ENCODE measurements at regions not wholly inside any gene's neighbourhood (a gene's known extent, or its start where the extent isn't known, plus 50 kb on each side); places are given as distances from the start of the nearest gene placed in this dataset.

- H3K4me1 ChIP-seq (ENCODE audit: control insufficient read depth in 1 of 2, insufficient read depth in 2 of 2, low read length in 2 of 2): peaks cover 30 to 36% of the 10 kb centered on the region in 2 donors
- Mint-ChIP-seq H3K9me3 (no peaks in the 10 kb centered on the region), H3K27me3 (ENCODE audit: low read depth in 3 of 3) (no peaks in the 10 kb centered on the region), H3K27ac (peak overlapping the region in 2 of 7 donors; percentile 0 to 44), H3K4me1 (peaks cover 35% of the 10 kb centered on the region), H3K4me3 (no peak overlapping the region), H3K36me3 (peaks cover 3 to 10% of the 10 kb centered on the region in 2 donors)
- intact Hi-C loops (cut with micrococcal nuclease): loop anchor here in 1 of 2 donors (5.0 kb wide), 1 partner anchor 34 kb away; no protein-coding TSS in a partner anchor
- peaks cover 0 to 5% of the 10 kb centered on the region in 2 donors for H3K36me3 ChIP-seq (replicated peaks in 1 of 2; ENCODE audit: control insufficient read depth in 1 of 2, insufficient read depth in 2 of 2, low read length in 2 of 2)
- DNase-seq: no peak
- TF ChIP-seq CTCF (IDR thresholded peaks at IDR 0.05): no peak
- no peak overlapping the region for H3K27ac ChIP-seq (ENCODE audit: low read depth in 1 of 2, low read length in 2 of 2)
- H3K9ac ChIP-seq (ENCODE audit: insufficient read depth, low read length, poor library complexity, severe bottlenecking): no peak overlapping the region
- H3K9me3 ChIP-seq (replicated peaks in 1 of 2; ENCODE audit: control insufficient read depth in 1 of 2, insufficient read depth in 1 of 2, low read length in 2 of 2): no peaks in the 10 kb centered on the region
- no peaks in the 10 kb centered on the region for H4K20me1 ChIP-seq (ENCODE audit: insufficient read depth, low read length)
- H2AFZ ChIP-seq (ENCODE audit: insufficient read depth, low read depth, low read length, poor library complexity, severe bottlenecking): no peak overlapping the region
- no peak overlapping the region for H3K4me2 ChIP-seq (replicated peaks; ENCODE audit: extremely low read depth, low read length, poor library complexity, severe bottlenecking)
- WGBS (ENCODE audit: insufficient coverage): 83% methylated on average over 5 of the region's 5 CpGs
- no peak overlapping the region for H3K4me3 ChIP-seq (replicated peaks in 1 of 3; ENCODE audit: low read depth in 2 of 3, low read length in 3 of 3)
- no peaks in the 10 kb centered on the region for H3K27me3 ChIP-seq (ENCODE audit: control insufficient read depth in 2 of 2, insufficient read depth in 2 of 2, low read length in 2 of 2)
- peaks cover 65% of the 10 kb centered on the region for H3K79me2 ChIP-seq (ENCODE audit: insufficient read depth, low read length)
These were observed 56.8 kb upstream of the SVIL start for GRCh38 chr10:29691564-29692072.

GRCh38 chr10:29689001-29689400, 54.2 kb upstream of the SVIL start:
- peaks cover 50% of the 10 kb centered on the region for H3K4me1 Mint-ChIP-seq

More at GRCh38 chr10:29689001-29689400, 54.2 kb upstream of the SVIL start:
- Histone ChIP-seq H2AFZ (ENCODE audit: insufficient read depth, low read depth, low read length, poor library complexity, severe bottlenecking) (no peak overlapping the region), H3K4me1 (ENCODE audit: control insufficient read depth in 1 of 2, insufficient read depth in 2 of 2, low read length in 2 of 2) (peaks cover 36 to 49% of the 10 kb centered on the region in 2 donors), H3K9ac (ENCODE audit: insufficient read depth, low read length, poor library complexity, severe bottlenecking) (peak overlapping the region; percentile 65), H3K4me2 (replicated peaks; ENCODE audit: extremely low read depth, low read length, poor library complexity, severe bottlenecking) (peak overlapping the region; percentile 66), H3K79me2 (ENCODE audit: insufficient read depth, low read length) (peaks cover 79% of the 10 kb centered on the region), H3K9me3 (replicated peaks in 1 of 2; ENCODE audit: control insufficient read depth in 1 of 2, insufficient read depth in 1 of 2, low read length in 2 of 2) (no peaks in the 10 kb centered on the region), H3K27me3 (ENCODE audit: control insufficient read depth in 2 of 2, insufficient read depth in 2 of 2, low read length in 2 of 2) (no peaks in the 10 kb centered on the region), H3K4me3 (replicated peaks in 1 of 3; ENCODE audit: low read depth in 2 of 3, low read length in 3 of 3) (peak overlapping the region in 1 of 3 experiments; percentile 62), H3K27ac (ENCODE audit: low read depth in 1 of 2, low read length in 2 of 2) (peak overlapping the region; percentile 70 to 96), H4K20me1 (ENCODE audit: insufficient read depth, low read length) (no peaks in the 10 kb centered on the region), H3K36me3 (replicated peaks in 1 of 2; ENCODE audit: control insufficient read depth in 1 of 2, insufficient read depth in 2 of 2, low read length in 2 of 2) (peaks cover 5 to 18% of the 10 kb centered on the region in 2 donors)
- WGBS (ENCODE audit: insufficient coverage): 32% methylated on average over 5 of the region's 7 CpGs
- DNase-seq: peak; percentile 64 to 84 (median 82)
- no peaks in the 10 kb centered on the region for H3K27me3 Mint-ChIP-seq (ENCODE audit: low read depth in 3 of 3)
- peaks cover 20 to 25% of the 10 kb centered on the region in 2 donors for H3K36me3 Mint-ChIP-seq
- H3K27ac Mint-ChIP-seq: peak overlapping the region; percentile 92 to 99 (median 95)
- no peak for TF ChIP-seq CTCF (IDR thresholded peaks at IDR 0.05)
- peak overlapping the region; percentile 34 to 39 for H3K4me3 Mint-ChIP-seq
- intact Hi-C loops (cut with micrococcal nuclease): loop anchor here (10.0 kb wide), 2 partner anchors 46 to 54 kb away; partner anchors contain the start of gene SVIL (in 2 of the 2)
- H3K9me3 Mint-ChIP-seq: no peaks in the 10 kb centered on the region

All from CD14-positive monocyte (primary cell).